ENCODE measurements at regions not wholly inside any gene's neighbourhood (a gene's known extent, or its start where the extent isn't known, plus 50 kb on each side); places are given as distances from the start of the nearest gene placed in this dataset.

- H4K20me1 ChIP-seq (ENCODE audit: insufficient read depth, low read length) = no peaks in the 10 kb centered on the region
- H3K9me1 ChIP-seq (ENCODE audit: insufficient read depth, low read length) = no peaks in the 10 kb centered on the region
- H2BK5ac ChIP-seq (ENCODE audit: low read depth, low read length, poor library complexity, severe bottlenecking) = no peak overlapping the region
- H3K27me3 ChIP-seq (ENCODE audit: control insufficient read depth, insufficient read depth, low read length) = no peaks in the 10 kb centered on the region; the same call in 1 of the 2 replicates
- H2BK120ac ChIP-seq (ENCODE audit: low read depth, low read length) = no peak overlapping the region
- no peak overlapping the region for H2AK9ac ChIP-seq (replicated peaks; ENCODE audit: low read depth, low read length, poor library complexity)
- BruUV-seq (replicated peaks) = no TSS peak
- peak overlapping the region; percentile 56; the same call in 1 of the 2 replicates for H2AK5ac ChIP-seq (ENCODE audit: low read depth, low read length)
- WGBS, 2 experiments (ENCODE audit: extremely low coverage in 2 of 2, insufficient read length in 1 of 2) = 60% methylated on average over 4 of the region's 8 CpGs; no CpG with 5 or more reads in 1 of the 2 experiments
- TF ChIP-seq FOS (IDR thresholded peaks at IDR 0.05; ENCODE audit: low read depth, low read length) (no peak), RAD21 (IDR thresholded peaks at IDR 0.05; ENCODE audit: low read length) (no peak), SMC3 (IDR thresholded peaks at IDR 0.05; ENCODE audit: low read depth, low read length) (no peak), RFX5 (IDR thresholded peaks at IDR 0.05; ENCODE audit: low read depth, low read length) (no peak), MAZ (IDR thresholded peaks at IDR 0.05; ENCODE audit: borderline replicate concordance, low read depth, low read length) (no peak), BHLHE40 (IDR thresholded peaks at IDR 0.05; ENCODE audit: low read depth, low read length) (no peak), CEBPB (IDR thresholded peaks at IDR 0.05; ENCODE audit: low read depth, low read length) (no peak), MXI1 (IDR thresholded peaks at IDR 0.05; ENCODE audit: borderline replicate concordance, low read depth, low read length) (no peak), POLR2A (IDR thresholded peaks at IDR 0.05; ENCODE audit: low read depth, low read length) (no peak), RCOR1 (IDR thresholded peaks at IDR 0.05; ENCODE audit: insufficient replicate concordance, low read length) (no peak), USF2 (IDR thresholded peaks at IDR 0.05; ENCODE audit: low read depth, low read length) (no peak), MAFK (IDR thresholded peaks at IDR 0.05; ENCODE audit: low read depth, low read length) (no peak), ELK1 (IDR thresholded peaks at IDR 0.05; ENCODE audit: borderline replicate concordance, low read depth, low read length) (no peak), CHD1 (IDR thresholded peaks at IDR 0.05; ENCODE audit: low read depth, low read length) (no peak), NFE2L2 (IDR thresholded peaks at IDR 0.05; ENCODE audit: low read depth, low read length) (no peak), CTCF (conservative IDR thresholded peaks at IDR 0.05; ENCODE audit: low read depth, low read length) (no peak)
- H3K23ac ChIP-seq (ENCODE audit: low read depth, low read length) = no peak overlapping the region
- H4K8ac ChIP-seq (ENCODE audit: low read depth in 2 of 2, low read length in 2 of 2) = no peak overlapping the region
- H3K4me1 ChIP-seq (ENCODE audit: control insufficient read depth, insufficient read depth, low read length) = peaks cover 5% of the 10 kb centered on the region
- H3K14ac ChIP-seq (replicated peaks; ENCODE audit: low read depth, low read length) = no peak overlapping the region
- no peak overlapping the region for H3K56ac ChIP-seq (ENCODE audit: extremely low read depth, insufficient read depth, low read length)
- DNase-seq = no peak
- H3K36me3 ChIP-seq (ENCODE audit: control insufficient read depth, insufficient read depth, low read length) = no peaks in the 10 kb centered on the region
- H4K5ac ChIP-seq (ENCODE audit: low read depth, low read length) = no peak overlapping the region
- no peak overlapping the region for H3K4ac ChIP-seq (ENCODE audit: low read depth, low read length)
- H3K9ac ChIP-seq (ENCODE audit: low read depth, low read length) = no peak overlapping the region
- intact Hi-C loops (cut with micrococcal nuclease) = no loop called here
- H3K27ac ChIP-seq (ENCODE audit: insufficient read depth, low read length) = no peak overlapping the region
- dilution Hi-C loops (cut with HindIII; ENCODE audit: low sequenced_read_pairs, unreplicated experiment) = no loop called here
- in situ Hi-C loops (cut with MboI; ENCODE audit: low sequenced_read_pairs) = no loop called here
- no peak for ATAC-seq (ENCODE audit: low read depth)
- no peak overlapping the region for H4K91ac ChIP-seq (ENCODE audit: insufficient read depth, low read depth, low read length)
- H3K9me3 ChIP-seq (ENCODE audit: control insufficient read depth, insufficient read depth, low read length) = peaks cover 8% of the 10 kb centered on the region
- H2AFZ ChIP-seq (replicated peaks; ENCODE audit: low read length, poor library complexity) = no peak overlapping the region
- CTCF ChIA-PET = no interaction called here
- no peak overlapping the region for H3K4me2 ChIP-seq (ENCODE audit: low read depth, low read length)
- POLR2A ChIA-PET (ENCODE audit: unreplicated experiment) = no interaction called here
- H3K79me1 ChIP-seq (ENCODE audit: low read depth in 1 of 2, low read length in 2 of 2) = no peaks in the 10 kb centered on the region
- no peak overlapping the region for H2BK15ac ChIP-seq (ENCODE audit: low read depth, low read length)
- no peak overlapping the region for H2BK20ac ChIP-seq (ENCODE audit: low read depth, low read length)
- no peak overlapping the region for H3K18ac ChIP-seq (ENCODE audit: low read depth, low read length)
- no peak overlapping the region for H3K4me3 ChIP-seq (ENCODE audit: insufficient read depth, low read depth, low read length)
These were observed 85.4 kb upstream of the OTOS start for GRCh38 chr2:240225660-240226475.

Measured in IMR-90 (cell line).